HG02938 (cell line): ENCODE measurements at regions not wholly inside any gene's neighbourhood (a gene's known extent, or its start where the extent isn't known, plus 50 kb on each side); places are given as distances from the start of the nearest gene placed in this dataset.
"Not testable (repeated sequence)": the region's sequence is repeated elsewhere in the genome, so short reads cannot be mapped to it uniquely, and the experiment has no call there.

Experiments used
- ATAC-seq: cut with Tn5 transposase; IDR thresholded peaks from one replicate; pipeline ENCODE4 v1.9.1; 2021; ENCODE audit warnings: mild to moderate bottlenecking, moderate library complexity; ENCODE audit not compliant: unreplicated experiment

DNA sequence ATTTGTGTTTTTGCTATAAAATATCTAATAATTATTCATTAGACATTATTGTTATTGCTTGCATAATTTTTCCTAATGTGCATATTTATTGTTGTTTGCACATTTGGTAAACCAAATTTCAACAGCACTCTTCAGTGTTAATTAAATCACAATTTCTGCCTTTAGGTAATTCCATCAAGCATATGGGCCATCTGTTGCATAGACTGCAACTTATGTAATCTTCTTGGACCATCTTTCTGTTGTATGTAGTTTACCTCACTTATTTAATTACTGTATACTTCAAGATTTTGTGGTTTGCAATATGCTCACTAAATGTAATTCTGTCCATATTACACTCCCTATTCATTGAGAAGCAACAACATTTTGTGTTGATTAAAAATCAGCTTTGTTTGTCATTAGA, 1360.1 kb downstream of the REEP3 start:
- no peak for ATAC-seq

DNA sequence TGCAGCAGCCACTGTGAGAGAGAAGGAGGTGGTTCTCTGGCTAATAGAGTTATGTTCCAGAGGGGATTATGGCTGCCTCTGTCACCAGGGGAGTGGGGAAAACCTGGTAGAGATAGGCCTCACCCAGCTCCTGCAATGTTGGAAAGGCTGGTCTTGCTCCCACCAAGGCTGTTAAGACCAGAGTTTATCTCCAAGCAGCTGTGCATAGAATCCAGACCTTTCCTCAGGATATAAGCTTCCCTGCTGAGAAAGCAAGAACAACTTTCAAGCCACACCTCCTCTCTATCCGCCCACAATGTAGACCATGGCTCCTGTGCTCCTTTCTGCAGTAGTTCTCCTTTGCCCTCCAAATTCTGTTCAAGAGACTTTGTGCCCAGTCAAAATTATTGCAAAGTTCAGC, 1375.4 kb downstream of the REEP3 start:
- no peak for ATAC-seq

GRCh38 chr10:64906311-64906710, 1385.1 kb downstream of the REEP3 start:
- not testable (repeated sequence) for ATAC-seq

GRCh38 chr10:64924306-64924705, 1403.1 kb downstream of the REEP3 start:
- not testable (repeated sequence) for ATAC-seq

GRCh38 chr10:64952042-64952441, 1430.8 kb downstream of the REEP3 start:
- ATAC-seq = no peak

GRCh38 chr10:64956441-64956840, 1435.2 kb downstream of the REEP3 start:
- ATAC-seq = no peak

DNA sequence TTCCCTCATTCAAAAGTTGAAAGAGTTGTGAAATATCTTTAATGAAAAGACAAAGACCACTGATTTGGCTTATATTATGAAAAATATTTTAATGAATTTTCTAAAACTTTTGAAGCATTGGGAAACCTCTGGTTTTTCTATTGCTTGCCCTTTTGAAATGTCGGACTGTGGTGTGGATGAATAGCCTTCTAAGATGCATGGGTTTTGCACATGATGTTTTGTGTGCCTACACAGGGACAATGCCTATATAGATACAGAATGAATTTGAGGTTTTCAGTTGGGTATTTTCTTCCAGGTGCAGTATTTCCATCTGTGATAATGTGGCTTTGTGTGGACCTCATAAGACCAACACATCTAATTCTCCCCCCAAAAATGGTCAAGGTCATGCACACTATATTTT, 1437.9 kb downstream of the REEP3 start:
- ATAC-seq = no peak

- ATAC-seq = no peak
Observed at GRCh38 chr10:64959883-64960282, 1438.7 kb downstream of the REEP3 start.

- no peak for ATAC-seq
Observed at GRCh38 chr10:64973391-64973790, 1452.2 kb downstream of the REEP3 start.

DNA sequence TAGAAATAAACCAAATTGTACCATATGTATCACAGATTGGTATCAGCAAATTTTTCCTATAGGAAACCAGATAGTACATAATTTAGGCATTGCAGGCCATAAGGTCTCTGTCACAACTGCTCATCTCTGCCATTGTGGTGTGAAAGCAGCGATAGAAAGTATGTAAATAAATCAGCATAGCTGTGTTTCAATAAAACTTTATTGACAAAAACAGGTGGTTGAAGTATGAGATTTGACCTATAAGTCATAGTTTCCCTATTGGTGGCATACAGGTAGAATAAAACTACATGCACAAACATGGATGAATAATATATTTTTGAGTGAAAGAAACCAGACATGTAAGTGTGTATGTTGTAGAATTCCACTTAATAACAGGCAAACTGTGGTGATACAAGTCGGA, 1454.9 kb downstream of the REEP3 start:
- ATAC-seq = no peak

- no peak for ATAC-seq
Observed at GRCh38 chr10:64977915-64978314, 1456.7 kb downstream of the REEP3 start.

- ATAC-seq = no peak
Observed at GRCh38 chr10:64996886-64997285, 1475.7 kb downstream of the REEP3 start.

GRCh38 chr10:65010845-65011244, 1489.6 kb downstream of the REEP3 start:
- no peak for ATAC-seq

GRCh38 chr10:65017523-65017922, 1496.3 kb downstream of the REEP3 start:
- ATAC-seq = no peak

DNA sequence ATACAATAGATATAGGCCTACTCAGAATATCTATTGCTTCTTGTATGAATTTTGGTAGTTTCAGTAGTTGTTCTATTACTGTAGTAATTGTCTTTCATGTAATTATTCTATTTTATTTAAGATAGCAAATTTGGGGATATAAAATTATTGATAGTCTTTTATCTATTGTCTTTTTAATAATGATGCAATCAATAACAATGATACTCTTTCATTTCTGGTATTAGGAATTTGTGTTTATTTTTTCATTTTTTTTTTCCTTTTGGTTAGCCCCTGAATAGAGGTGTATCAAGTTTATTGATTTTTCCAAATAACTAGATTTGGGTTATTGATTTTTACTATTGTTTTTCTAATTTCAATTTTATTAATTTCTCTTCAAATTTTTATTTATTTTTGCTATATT, 1503.7 kb downstream of the REEP3 start:
- no peak for ATAC-seq

DNA sequence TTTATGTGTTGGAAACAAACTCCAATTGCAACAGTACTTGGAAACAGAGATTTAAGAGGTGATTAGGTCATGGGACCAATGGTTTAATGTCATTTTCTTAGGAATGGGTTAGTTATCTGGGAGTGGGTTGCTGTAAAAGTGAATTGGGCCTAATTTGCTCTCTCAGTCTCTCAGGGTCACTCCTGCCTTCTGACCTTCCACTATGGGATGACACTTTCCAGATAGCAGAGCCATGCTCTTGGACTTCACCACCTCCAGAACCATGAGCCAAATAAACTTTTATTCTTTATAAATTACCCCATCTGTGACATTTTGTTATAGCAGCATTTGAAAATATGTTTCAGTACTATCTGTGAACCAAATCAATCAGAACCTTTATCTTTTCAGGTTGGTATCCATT, 1509.1 kb downstream of the REEP3 start:
- no peak for ATAC-seq

DNA sequence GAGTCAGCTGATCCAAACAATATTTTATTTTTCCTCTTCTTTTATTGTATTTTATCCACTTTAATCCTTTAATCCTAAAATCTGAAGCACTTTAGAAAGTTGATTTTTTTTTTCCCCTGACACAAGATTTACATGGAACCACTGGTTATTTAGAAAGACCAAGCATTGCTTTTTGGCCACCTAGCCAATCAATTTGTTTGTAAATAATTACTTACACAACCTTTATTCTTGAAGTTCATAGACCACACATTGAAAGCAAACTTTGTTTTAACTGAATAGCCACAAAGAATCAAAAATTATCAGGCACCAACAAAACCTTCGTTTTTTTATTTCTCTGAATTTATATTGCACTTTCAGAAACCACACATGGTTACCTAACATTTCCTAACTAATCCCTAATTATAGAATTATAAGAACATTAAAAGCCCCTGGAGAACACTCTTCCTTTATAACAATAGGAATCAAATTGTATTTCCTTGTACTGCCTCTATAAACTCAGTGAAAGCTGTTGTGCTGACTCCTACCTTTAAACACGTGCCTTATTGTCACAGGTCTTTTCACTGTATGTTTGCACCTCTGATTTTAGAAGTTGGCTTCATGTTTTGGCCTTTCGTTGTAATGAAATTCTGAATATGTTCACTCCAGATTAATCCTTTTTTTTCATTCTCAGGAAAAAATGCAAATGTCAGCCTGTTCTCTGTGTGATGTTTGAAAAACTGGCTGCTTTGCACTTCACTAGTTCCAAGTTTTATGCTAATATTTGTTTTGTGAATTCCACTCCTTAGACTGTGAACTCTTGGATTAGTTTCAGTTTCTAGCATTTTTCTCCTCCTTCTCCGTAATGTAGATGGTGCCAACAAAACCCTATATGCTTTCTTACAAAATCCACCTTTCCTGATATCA, 1511.9 kb downstream of the REEP3 start:
- ATAC-seq = no peak

DNA sequence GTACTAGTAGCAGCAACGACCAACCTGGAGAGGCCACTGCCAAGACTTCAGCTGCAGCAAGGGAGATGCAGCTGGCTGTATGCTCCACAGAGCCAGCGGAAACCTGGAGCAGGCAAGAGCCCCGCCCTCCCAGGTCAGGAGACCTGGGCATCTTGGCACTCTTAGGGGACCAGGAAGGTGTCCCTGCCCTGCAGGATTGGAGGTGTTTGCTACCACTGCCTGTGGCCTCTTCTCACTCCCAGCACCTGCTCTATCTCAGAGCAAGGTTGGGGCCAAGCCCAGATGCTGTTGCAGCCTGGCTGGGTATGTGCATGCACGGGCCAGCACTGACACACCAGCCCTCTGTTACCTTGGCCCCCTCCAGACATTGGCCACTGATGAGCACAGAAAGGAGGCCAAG, 1512.8 kb downstream of the REEP3 start:
- ATAC-seq = no peak

DNA sequence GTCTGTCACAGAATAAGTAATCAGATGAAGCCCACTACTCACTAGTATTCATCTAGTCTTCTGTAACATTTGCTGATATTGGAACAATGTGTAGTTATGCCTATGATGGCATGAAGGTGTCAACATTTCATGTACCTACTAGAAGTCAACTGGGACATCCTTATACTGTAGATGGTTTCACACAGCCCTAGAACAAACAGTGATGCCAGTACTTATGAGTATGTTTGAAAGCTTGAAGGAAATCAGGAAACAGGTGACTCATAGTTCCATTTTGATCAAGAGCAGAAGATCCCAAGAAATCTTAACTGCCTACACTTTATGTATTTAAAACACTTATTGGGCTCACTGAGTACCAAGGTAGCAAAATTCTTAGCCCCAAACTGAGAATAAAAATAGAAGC, 1519.6 kb downstream of the REEP3 start:
- no peak for ATAC-seq

DNA sequence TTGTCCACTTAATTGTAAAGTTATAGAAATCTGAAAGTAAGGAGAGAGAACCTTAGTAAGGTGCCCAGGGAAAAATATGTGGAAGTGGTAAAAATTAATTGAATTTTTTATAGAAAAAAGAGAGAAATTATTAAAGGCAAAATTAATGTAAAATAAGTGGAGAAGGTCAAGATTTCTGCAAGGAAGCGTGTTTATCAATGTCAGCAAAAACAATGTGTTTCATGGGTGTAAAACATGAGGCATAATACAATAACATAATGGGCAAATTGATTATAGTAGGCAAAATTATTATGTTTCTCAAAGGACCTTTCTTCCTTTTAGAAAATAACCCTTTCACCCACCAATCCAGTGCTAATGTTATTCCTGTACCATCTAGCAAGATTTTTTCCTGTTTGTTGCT, 1520.1 kb downstream of the REEP3 start:
- no peak for ATAC-seq

- ATAC-seq = no peak
Observed at GRCh38 chr10:65042496-65042895, 1521.3 kb downstream of the REEP3 start.

DNA sequence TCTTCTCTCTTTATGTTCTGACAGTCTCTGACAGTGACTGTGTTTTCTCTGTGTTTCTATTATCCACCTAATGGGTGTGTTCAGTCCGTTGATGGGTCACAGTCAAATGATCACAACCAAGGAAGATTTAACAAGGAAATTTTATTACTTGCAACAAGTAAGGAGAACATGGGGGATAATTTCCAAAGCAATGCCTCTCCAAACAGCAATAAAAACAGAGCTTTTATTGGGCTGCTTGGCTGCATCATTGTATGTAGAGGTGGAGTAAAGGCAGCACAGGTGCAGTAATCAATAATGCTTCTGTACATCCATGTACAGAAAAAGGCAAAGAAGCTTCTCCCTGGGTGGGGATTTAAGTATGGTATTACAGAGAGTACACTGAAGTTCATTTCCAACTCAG, 1525.6 kb downstream of the REEP3 start:
- no peak for ATAC-seq

- ATAC-seq = not testable (repeated sequence)
Observed at GRCh38 chr10:65052111-65052510, 1530.9 kb downstream of the REEP3 start.
